Heart left ventricle (tissue), 16 donors: ENCODE measurements at regions not wholly inside any gene's neighbourhood (a gene's known extent, or its start where the extent isn't known, plus 50 kb on each side); places are given as distances from the start of the nearest gene placed in this dataset.
"Not testable (repeated sequence)": the region's sequence is repeated elsewhere in the genome, so short reads cannot be mapped to it uniquely, and the experiment has no call there.

Experiments
- ATAC-seq, 4 donors: fragments of 200-7000 bp; cut with Tn5 transposase; one replicate each; pipeline ENCODE4 v1.9.1; 2020 to 2022; ENCODE audit warnings: moderate library complexity in 4 of 4, mild to moderate bottlenecking in 3 of 4, moderate number of reproducible peaks in 1 of 4
- DNase-seq, 5 donors: peaks; one replicate each; pipeline ENCODE4 v3.0.0-alpha.2; 2020
- H3K27ac ChIP-seq, 12 donors: fragments of 200-600 bp; sonication (generic) in 4 of 12; one replicate each; pipeline versions ENCODE4 v1.5.0 to v1.8.0; 2016 to 2022; ENCODE audit warnings: mild to moderate bottlenecking in 2 of 12
- H3K27me3 ChIP-seq, 9 donors: fragments of 200-600 bp; sonication (generic) in 2 of 9; one replicate each; pipeline versions ENCODE4 v1.5.1 to v1.8.0; 2016 to 2022; ENCODE audit warnings: mild to moderate bottlenecking in 3 of 9
- H3K36me3 ChIP-seq, 9 donors: fragments of 200-600 bp; sonication (generic) in 2 of 9; one replicate each; pipeline versions ENCODE4 v1.5.0 to v1.8.0; 2018 to 2022; ENCODE audit warnings: mild to moderate bottlenecking in 2 of 9
- H3K4me1 ChIP-seq, 12 donors: fragments of 200-600 bp; sonication (generic) in 4 of 12; one replicate each; pipeline versions ENCODE4 v1.5.0 to v1.8.0; 2016 to 2022; ENCODE audit warnings: mild to moderate bottlenecking in 3 of 12
- H3K4me3 ChIP-seq, 12 donors: fragments of 200-600 bp; sonication (generic) in 4 of 12; one replicate each; pipeline versions ENCODE4 v1.5.0 to v1.8.0; 2017 to 2022; ENCODE audit warnings: mild to moderate bottlenecking in 9 of 12, moderate library complexity in 4 of 12
- H3K9me3 ChIP-seq, 12 donors: fragments of 200-600 bp; sonication (generic) in 4 of 12; one replicate each; pipeline versions ENCODE4 v1.5.0 to v1.8.0; 2016 to 2022; ENCODE audit warnings: mild to moderate bottlenecking in 1 of 12
- POLR2A ChIP-seq, 2 donors: fragments of 450-650 bp; IDR thresholded peaks; one replicate each; pipeline ENCODE4 v1.6.1; 2017; ENCODE audit warnings: antibody characterized with exemption in 2 of 2, mild to moderate bottlenecking in 2 of 2, moderate library complexity in 2 of 2
- WGBS, 4 donors: extraction: QIAGEN DNeasy Blood & Tissue Kit in 2 of 4; methylation state at CpG; one replicate each; pipeline versions ENCODE4 v1.1.5 to v1.1.7; 2013 to 2018; 5-methylcytosine and 5-hydroxymethylcytosine counted together
- intact Hi-C, 10 donors: fragments of 100-400 bp; cut with DNase I; formaldehyde crosslinking; loops; one replicate each; pipeline versions ENCODE4 v1.11.1 to v1.14.2; 2022
- TF ChIP-seq, protein P1 (sequence below), 12 donors: fragments of 200-600 bp; sonication (generic) in 4 of 12; IDR thresholded peaks; one replicate each; pipeline versions ENCODE4 v1.5.0 to v1.8.0; 2018 to 2022; ENCODE audit warnings: antibody characterized with exemption in 12 of 12, mild to moderate bottlenecking in 5 of 12
- donor health status: ischemic (EF 13 %, LVEDD 7.1; RV severe dilation, severe dysfunction).
- donor health status: healthy with polysubstance abuse.
- donor health status: DM: no; HTN: yes; CAD: no.
- donor health status: DM: no; HTN: no; CAD: no.
- donor health status: ischemic (EF 25% LVEDD 6.9; RV normal size, moderate dysfunction).
- donor health status: ischemic (EF 25% LVEDD 5.7; RV mildly dilated, moderate dysfunction).
- donor health status: healthy.
- donor health status: DM: yes; HTN: yes; CAD: no.
- donor health status: ischemic (EF 35%, LVEDD 5.7; RV mildly dilated, moderate dysfunction).
- donor health status: nonischemic (EF 11% LVEDD 7.7; RV severe dilation, severe dysfunction).
- donor health status: DM: yes; HTN: yes; CAD: no.
- donor health status: PGD.
- donor health status: ischemic (EF 29% LVEDD 5.4; RV normal size, mild dysfunction).
- donor health status: nonischemic (EF 23%, LVEDD 6.1; RV moderate dilation, normal function).

GRCh38 chrX:150212672-150213480 lies 150.2 kb upstream of the MAMLD1 start:
- H3K36me3 ChIP-seq = no peaks in the 10 kb centered on the region
- ATAC-seq (peak; percentile 86 to 92 (median 90)), DNase-seq (peak in 4 of 5 donors; percentile 34 to 79 (median 44))
- H3K27me3 ChIP-seq = peaks cover 0 to 2% (median 0%) of the 10 kb centered on the region in 9 donors
- TF ChIP-seq, protein P1, sequence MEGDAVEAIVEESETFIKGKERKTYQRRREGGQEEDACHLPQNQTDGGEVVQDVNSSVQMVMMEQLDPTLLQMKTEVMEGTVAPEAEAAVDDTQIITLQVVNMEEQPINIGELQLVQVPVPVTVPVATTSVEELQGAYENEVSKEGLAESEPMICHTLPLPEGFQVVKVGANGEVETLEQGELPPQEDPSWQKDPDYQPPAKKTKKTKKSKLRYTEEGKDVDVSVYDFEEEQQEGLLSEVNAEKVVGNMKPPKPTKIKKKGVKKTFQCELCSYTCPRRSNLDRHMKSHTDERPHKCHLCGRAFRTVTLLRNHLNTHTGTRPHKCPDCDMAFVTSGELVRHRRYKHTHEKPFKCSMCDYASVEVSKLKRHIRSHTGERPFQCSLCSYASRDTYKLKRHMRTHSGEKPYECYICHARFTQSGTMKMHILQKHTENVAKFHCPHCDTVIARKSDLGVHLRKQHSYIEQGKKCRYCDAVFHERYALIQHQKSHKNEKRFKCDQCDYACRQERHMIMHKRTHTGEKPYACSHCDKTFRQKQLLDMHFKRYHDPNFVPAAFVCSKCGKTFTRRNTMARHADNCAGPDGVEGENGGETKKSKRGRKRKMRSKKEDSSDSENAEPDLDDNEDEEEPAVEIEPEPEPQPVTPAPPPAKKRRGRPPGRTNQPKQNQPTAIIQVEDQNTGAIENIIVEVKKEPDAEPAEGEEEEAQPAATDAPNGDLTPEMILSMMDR (IDR thresholded peaks at IDR 0.05) = peak in 3 of 12 donors; percentile 23 to 38 (median 23)
- TF ChIP-seq POLR2A (IDR thresholded peaks at IDR 0.05) = no peak
- H3K9me3 ChIP-seq = no peaks in the 10 kb centered on the region
- H3K4me1 ChIP-seq = peaks cover 0 to 20% (median 4%) of the 10 kb centered on the region in 12 donors
- H3K27ac ChIP-seq = peak overlapping the region in 8 of 12 donors; percentile 20 to 70 (median 56)
- WGBS, 4 donors = 16 to 50% (median 27%) methylated on average over 6 of the region's 6 CpGs
- intact Hi-C loops = loop anchor here in 5 of 10 donors (5.0 to 10.0 kb wide), 5 partner anchors 149 to 282 kb away; partner anchors contain the start of gene MAMLD1 (in 5 of the 5)
- H3K4me3 ChIP-seq = no peak overlapping the region

DNA sequence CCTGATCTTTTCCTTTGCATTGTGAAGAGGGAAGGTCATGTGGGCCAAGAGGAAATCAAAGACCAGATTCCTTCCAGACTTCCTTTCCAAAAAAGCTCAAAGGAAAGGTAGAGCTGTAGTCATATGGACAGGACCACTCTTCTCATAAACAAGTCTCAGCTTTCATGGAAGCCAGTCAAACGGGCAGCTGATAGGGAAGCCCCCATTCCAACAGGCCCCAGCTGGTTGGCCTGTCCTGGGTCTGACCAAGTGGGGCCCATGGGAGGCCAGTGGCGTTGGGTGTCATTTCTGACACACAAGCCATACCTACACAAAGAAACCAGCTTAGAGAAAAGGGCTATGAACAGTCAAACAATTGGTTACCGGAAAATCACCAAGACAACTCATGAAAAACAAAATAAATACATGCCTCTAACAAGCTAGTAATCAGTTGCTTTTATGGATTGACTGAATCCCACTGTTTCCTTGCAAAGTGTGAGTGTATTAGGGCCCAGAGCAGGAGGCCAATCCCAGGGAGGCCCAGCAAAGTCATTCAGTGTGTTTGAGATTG lies 149.6 kb upstream of the MAMLD1 start:
- TF ChIP-seq POLR2A (IDR thresholded peaks at IDR 0.05) = no peak
- TF ChIP-seq, protein P1 (IDR thresholded peaks at IDR 0.05) = no peak
- H3K4me3 ChIP-seq = no peak overlapping the region
- H3K36me3 ChIP-seq = no peaks in the 10 kb centered on the region
- ATAC-seq (no peak), DNase-seq (no peak)
- intact Hi-C loops = loop anchor here in 5 of 10 donors (5.0 to 10.0 kb wide), 5 partner anchors 149 to 281 kb away; partner anchors contain the start of gene MAMLD1 (in 5 of the 5)
- peak overlapping the region in 8 of 12 donors; percentile 20 to 70 (median 56) for H3K27ac ChIP-seq
- peaks cover 0 to 2% (median 0%) of the 10 kb centered on the region in 9 donors for H3K27me3 ChIP-seq
- WGBS, 4 donors = 41 to 51% (median 43%) methylated on average over 3 of the region's 3 CpGs
- peaks cover 0 to 20% (median 4%) of the 10 kb centered on the region in 12 donors for H3K4me1 ChIP-seq
- H3K9me3 ChIP-seq = no peaks in the 10 kb centered on the region

- 94 to 96% methylated on average over 2 of the region's 4 CpGs; no CpG with 5 or more reads in 2 of the 4 donors for WGBS, 4 donors
- H3K27ac ChIP-seq, H3K36me3 ChIP-seq, ATAC-seq, H3K9me3 ChIP-seq, H3K4me3 ChIP-seq, DNase-seq, H3K27me3 ChIP-seq: not testable (repeated sequence)
- peaks cover 0 to 20% (median 4%) of the 10 kb centered on the region in 12 donors for H3K4me1 ChIP-seq
- intact Hi-C loops = loop anchor here in 5 of 10 donors (10.0 kb wide), 4 partner anchors 149 to 279 kb away; partner anchors contain the start of gene MAMLD1 (in 3 of the 5)
These were observed 147.1 kb upstream of the MAMLD1 start for GRCh38 chrX:150216000-150216399.

DNA sequence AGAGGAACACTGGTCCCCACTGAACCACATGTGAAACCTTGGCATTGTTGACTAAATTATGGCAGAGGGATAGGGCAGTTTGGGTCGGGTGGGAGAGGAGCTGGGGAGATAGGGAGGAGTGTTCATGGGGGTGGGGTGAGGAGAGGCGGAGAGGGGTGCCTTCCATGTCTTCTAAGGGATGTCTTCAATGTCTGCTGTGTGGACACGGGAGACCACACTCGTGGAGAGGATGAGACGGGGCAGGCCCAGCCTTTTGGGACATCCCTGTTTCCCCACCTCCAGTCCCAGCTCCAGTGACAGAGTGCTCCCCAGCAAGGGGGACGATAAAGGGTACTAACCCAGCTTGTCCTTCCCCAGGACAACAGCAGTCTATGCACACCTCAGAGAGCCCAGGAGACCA lies 146.4 kb upstream of the MAMLD1 start:
- peaks cover 0 to 4% (median 0%) of the 10 kb centered on the region in 9 donors for H3K27me3 ChIP-seq
- TF ChIP-seq POLR2A (IDR thresholded peaks at IDR 0.05) = no peak
- DNase-seq (no peak), ATAC-seq (no peak)
- H3K9me3 ChIP-seq = no peaks in the 10 kb centered on the region
- H3K4me1 ChIP-seq = peaks cover 0 to 20% (median 4%) of the 10 kb centered on the region in 12 donors
- H3K4me3 ChIP-seq = no peak overlapping the region
- H3K36me3 ChIP-seq = no peaks in the 10 kb centered on the region
- intact Hi-C loops = loop anchor here in 5 of 10 donors (10.0 kb wide), 4 partner anchors 148 to 278 kb away; partner anchors contain the start of gene MAMLD1 (in 3 of the 5)
- 75 to 88% (median 85%) methylated on average over 6 of the region's 6 CpGs for WGBS, 4 donors
- H3K27ac ChIP-seq = no peak overlapping the region

GRCh38 chrX:150217609-150218008 lies 145.5 kb upstream of the MAMLD1 start:
- intact Hi-C loops = loop anchor here in 5 of 10 donors (10.0 kb wide), 4 partner anchors 147 to 277 kb away; partner anchors contain the start of gene MAMLD1 (in 3 of the 5)
- Histone ChIP-seq H3K27ac (no peak overlapping the region), H3K9me3 (no peaks in the 10 kb centered on the region), H3K27me3 (peaks cover 0 to 7% (median 0%) of the 10 kb centered on the region in 9 donors), H3K4me3 (no peak overlapping the region), H3K4me1 (peaks cover 0 to 14% (median 4%) of the 10 kb centered on the region in 12 donors), H3K36me3 (no peaks in the 10 kb centered on the region)
- TF ChIP-seq POLR2A (IDR thresholded peaks at IDR 0.05) = no peak
- TF ChIP-seq, protein P1 (IDR thresholded peaks at IDR 0.05) = no peak
- no peak for DNase-seq
- WGBS, 4 donors = 62 to 80% (median 70%) methylated on average over 5 of the region's 5 CpGs
- no peak for ATAC-seq
